ENCODE measurements at regions not wholly inside any gene's neighbourhood (a gene's known extent, or its start where the extent isn't known, plus 50 kb on each side); places are given as distances from the start of the nearest gene placed in this dataset.

GRCh38 chr3:20510396-20510795 lies 324.4 kb upstream of the SGO1 start:
- H3K4me3 ChIP-seq, result no peak overlapping the region
- WGBS, 5 donors, result 55 to 78% (median 64%) methylated on average over 4 of the region's 4 CpGs
- TF ChIP-seq POLR2AphosphoS5 (IDR thresholded peaks at IDR 0.05), result no peak
- no peak for TF ChIP-seq CTCF (IDR thresholded peaks at IDR 0.05 in 8 of 11, conservative IDR thresholded peaks at IDR 0.05 in 3 of 11)
- TF ChIP-seq POLR2A (IDR thresholded peaks at IDR 0.05), result no peak
- H3K9me3 ChIP-seq, result peaks cover 0 to 18% (median 5%) of the 10 kb centered on the region in 8 donors
- no peaks in the 10 kb centered on the region for H3K4me1 ChIP-seq
- H3K27me3 ChIP-seq (replicated peaks in 1 of 7), result no peaks in the 10 kb centered on the region
- intact Hi-C loops (cut with DNase I; ENCODE audit: low total_unique reads), result no loop called here
- no peaks in the 10 kb centered on the region for H3K36me3 ChIP-seq
- H3K27ac ChIP-seq, result no peak overlapping the region
- DNase-seq, result no peak

GRCh38 chr3:20503394-20504082 lies 317.5 kb upstream of the SGO1 start:
- H3K9me3 ChIP-seq, result peaks cover 0 to 51% (median 33%) of the 10 kb centered on the region in 8 donors
- H3K27me3 ChIP-seq (replicated peaks in 1 of 7), result no peaks in the 10 kb centered on the region
- no peak overlapping the region for H3K27ac ChIP-seq
- H3K4me1 ChIP-seq, result no peaks in the 10 kb centered on the region
- no peaks in the 10 kb centered on the region for H3K36me3 ChIP-seq
- no peak for DNase-seq
- WGBS, 5 donors, result 56 to 75% (median 58%) methylated on average over 1 of the region's 1 CpG
- TF ChIP-seq POLR2AphosphoS5 (IDR thresholded peaks at IDR 0.05), result no peak
- TF ChIP-seq POLR2A (IDR thresholded peaks at IDR 0.05), result no peak
- TF ChIP-seq CTCF (IDR thresholded peaks at IDR 0.05 in 8 of 11, conservative IDR thresholded peaks at IDR 0.05 in 3 of 11), result no peak
- no peak overlapping the region for H3K4me3 ChIP-seq
- intact Hi-C loops (cut with DNase I; ENCODE audit: low total_unique reads), result no loop called here

- Histone ChIP-seq H3K36me3 (no peaks in the 10 kb centered on the region), H3K9me3 (peaks cover 0 to 42% (median 19%) of the 10 kb centered on the region in 8 donors), H3K27me3 (replicated peaks in 1 of 7) (no peaks in the 10 kb centered on the region), H3K4me1 (no peaks in the 10 kb centered on the region), H3K4me3 (no peak overlapping the region), H3K27ac (no peak overlapping the region)
- intact Hi-C loops (cut with DNase I; ENCODE audit: low total_unique reads), result no loop called here
- DNase-seq, result no peak
- WGBS, 5 donors, result 38 to 53% (median 39%) methylated on average over 1 of the region's 1 CpG
- TF ChIP-seq POLR2AphosphoS5 (IDR thresholded peaks at IDR 0.05) (no peak), POLR2A (IDR thresholded peaks at IDR 0.05) (no peak), CTCF (IDR thresholded peaks at IDR 0.05 in 8 of 11, conservative IDR thresholded peaks at IDR 0.05 in 3 of 11) (no peak)
These were observed 305.0 kb upstream of the SGO1 start for GRCh38 chr3:20490996-20491395.

- intact Hi-C loops (cut with DNase I; ENCODE audit: low total_unique reads), result no loop called here
- H3K4me1 ChIP-seq, result no peaks in the 10 kb centered on the region
- no peak overlapping the region for H3K4me3 ChIP-seq
- no peak for DNase-seq
- TF ChIP-seq POLR2A (IDR thresholded peaks at IDR 0.05) (no peak), POLR2AphosphoS5 (IDR thresholded peaks at IDR 0.05) (no peak), CTCF (IDR thresholded peaks at IDR 0.05 in 8 of 11, conservative IDR thresholded peaks at IDR 0.05 in 3 of 11) (no peak)
- no peaks in the 10 kb centered on the region for H3K27me3 ChIP-seq (replicated peaks in 1 of 7)
- no peaks in the 10 kb centered on the region for H3K36me3 ChIP-seq
- peaks cover 0 to 43% (median 22%) of the 10 kb centered on the region in 8 donors for H3K9me3 ChIP-seq
- whole genome bisulfite sequencing, 5 donors, result 85 to 97% (median 92%) methylated on average over 3 of the region's 3 CpGs
- no peak overlapping the region for H3K27ac ChIP-seq
These were observed 302.1 kb upstream of the SGO1 start for GRCh38 chr3:20488151-20488550.

All from spleen (tissue), 11 donors.